ENCODE measurements at regions not wholly inside any gene's neighbourhood (a gene's known extent, or its start where the extent isn't known, plus 50 kb on each side); places are given as distances from the start of the nearest gene placed in this dataset.

GRCh38 chr11:87970762-87971161, 204.5 kb downstream of the RAB38 start:
- Mint-ChIP-seq H3K27me3 (peaks cover 3% of the 10 kb centered on the region), H3K4me1 (ENCODE audit: unreplicated experiment) (peaks cover 4% of the 10 kb centered on the region), H3K27ac (no peak overlapping the region), H3K36me3 (no peaks in the 10 kb centered on the region), H3K9me3 (no peaks in the 10 kb centered on the region), H3K4me3 (no peak overlapping the region)
- no peak for DNase-seq (ENCODE audit: extremely low spot score, unreplicated experiment)
- no peak for TF ChIP-seq CTCF (conservative IDR thresholded peaks at IDR 0.05)

GRCh38 chr11:87967459-87967858, 207.8 kb downstream of the RAB38 start:
- H3K9me3 Mint-ChIP-seq = no peaks in the 10 kb centered on the region
- peaks cover 4% of the 10 kb centered on the region for H3K4me1 Mint-ChIP-seq (ENCODE audit: unreplicated experiment)
- no peaks in the 10 kb centered on the region for H3K36me3 Mint-ChIP-seq
- DNase-seq (ENCODE audit: extremely low spot score, unreplicated experiment) = no peak
- H3K27me3 Mint-ChIP-seq = no peaks in the 10 kb centered on the region
- no peak for TF ChIP-seq CTCF (conservative IDR thresholded peaks at IDR 0.05)
- no peak overlapping the region for H3K4me3 Mint-ChIP-seq
- no peak overlapping the region for H3K27ac Mint-ChIP-seq

- Mint-ChIP-seq H3K9me3 (no peaks in the 10 kb centered on the region), H3K4me3 (no peak overlapping the region), H3K4me1 (ENCODE audit: unreplicated experiment) (peaks cover 4% of the 10 kb centered on the region), H3K36me3 (no peaks in the 10 kb centered on the region), H3K27me3 (no peaks in the 10 kb centered on the region), H3K27ac (no peak overlapping the region)
- no peak for DNase-seq (ENCODE audit: extremely low spot score, unreplicated experiment)
- TF ChIP-seq CTCF (conservative IDR thresholded peaks at IDR 0.05) = no peak
Measured at GRCh38 chr11:87966694-87967093, 208.5 kb downstream of the RAB38 start.

- no peak for TF ChIP-seq CTCF (conservative IDR thresholded peaks at IDR 0.05)
- Mint-ChIP-seq H3K36me3 (no peaks in the 10 kb centered on the region), H3K4me1 (ENCODE audit: unreplicated experiment) (peaks cover 4% of the 10 kb centered on the region), H3K4me3 (no peak overlapping the region), H3K27ac (no peak overlapping the region), H3K9me3 (no peaks in the 10 kb centered on the region), H3K27me3 (no peaks in the 10 kb centered on the region)
- DNase-seq (ENCODE audit: extremely low spot score, unreplicated experiment) = no peak
Measured at GRCh38 chr11:87966216-87966615, 209.0 kb downstream of the RAB38 start.

- TF ChIP-seq CTCF (conservative IDR thresholded peaks at IDR 0.05) = no peak
Measured at GRCh38 chr11:87961606-87962005, 213.6 kb downstream of the RAB38 start.

GRCh38 chr11:87957961-87958360, 217.3 kb downstream of the RAB38 start:
- H3K27ac Mint-ChIP-seq = no peak overlapping the region
- peaks cover 3% of the 10 kb centered on the region for H3K9me3 Mint-ChIP-seq
- no peaks in the 10 kb centered on the region for H3K36me3 Mint-ChIP-seq
- no peak for DNase-seq (ENCODE audit: extremely low spot score, unreplicated experiment)
- H3K27me3 Mint-ChIP-seq = no peaks in the 10 kb centered on the region
- TF ChIP-seq CTCF (conservative IDR thresholded peaks at IDR 0.05) = no peak
- peaks cover 9% of the 10 kb centered on the region for H3K4me1 Mint-ChIP-seq (ENCODE audit: unreplicated experiment)
- H3K4me3 Mint-ChIP-seq = no peak overlapping the region

More at GRCh38 chr11:87961606-87962005, 213.6 kb downstream of the RAB38 start:
- Mint-ChIP-seq H3K4me1 (ENCODE audit: unreplicated experiment) (peaks cover 10% of the 10 kb centered on the region), H3K9me3 (peaks cover 3% of the 10 kb centered on the region), H3K4me3 (no peak overlapping the region), H3K27ac (no peak overlapping the region), H3K27me3 (no peaks in the 10 kb centered on the region), H3K36me3 (no peaks in the 10 kb centered on the region)
- DNase-seq (ENCODE audit: extremely low spot score, unreplicated experiment) = no peak
